ENCODE measurements at regions not wholly inside any gene's neighbourhood (a gene's known extent, or its start where the extent isn't known, plus 50 kb on each side); places are given as distances from the start of the nearest gene placed in this dataset.
A peak's percentile ranks its signal among the peaks of the same experiment; 100 is the strongest.
"Not testable (repeated sequence)": the region's sequence is repeated elsewhere in the genome, so short reads cannot be mapped to it uniquely, and the experiment has no call there.

DNA sequence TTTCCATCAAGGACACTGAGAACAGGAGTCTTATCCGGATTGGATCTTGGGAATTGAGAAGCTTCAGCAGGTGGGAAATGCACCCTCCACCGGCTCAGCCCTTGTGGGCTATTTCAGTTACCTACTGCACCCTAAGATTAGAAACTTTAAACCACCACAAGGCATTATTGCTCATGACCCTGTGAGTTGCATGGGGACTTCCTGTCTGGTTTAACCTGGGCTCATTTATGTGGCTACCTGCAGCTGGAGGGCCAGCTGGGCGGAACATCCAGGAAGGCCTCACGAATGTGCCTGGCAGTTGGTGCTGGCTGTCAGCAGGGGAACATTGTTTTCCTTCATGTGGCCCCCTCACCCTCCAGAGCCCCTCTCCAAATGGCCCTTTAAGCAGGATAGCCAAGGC is 164.1 kb downstream of the DEFB131A start:
- Histone ChIP-seq H3K9me3 (replicated peaks in 1 of 11) (no peaks in the 10 kb centered on the region), H3K36me3 (no peaks in the 10 kb centered on the region), H3K4me3 (no peak overlapping the region), H3K27ac (0 out of 22 replicates have a peak overlapping the region, but pooled peaks of 1 of the 11 experiments have one; percentile 14), H4K20me1 (no peaks in the 10 kb centered on the region), H3K4me2 (peak overlapping the region in 6 of 11 experiments; percentile 22 to 56 (median 50); a peak in 12 of 22 replicates), H3K4me1 (peaks cover 0 to 17% (median 12%) of the 10 kb centered on the region in 10 experiments; a peak in 12 of 20 replicates), H3K9ac (no peak overlapping the region), H3K27me3 (no peaks in the 10 kb centered on the region)
- no peak for TF ChIP-seq Cebpa-rat (IDR thresholded peaks at IDR 0.05)

DNA sequence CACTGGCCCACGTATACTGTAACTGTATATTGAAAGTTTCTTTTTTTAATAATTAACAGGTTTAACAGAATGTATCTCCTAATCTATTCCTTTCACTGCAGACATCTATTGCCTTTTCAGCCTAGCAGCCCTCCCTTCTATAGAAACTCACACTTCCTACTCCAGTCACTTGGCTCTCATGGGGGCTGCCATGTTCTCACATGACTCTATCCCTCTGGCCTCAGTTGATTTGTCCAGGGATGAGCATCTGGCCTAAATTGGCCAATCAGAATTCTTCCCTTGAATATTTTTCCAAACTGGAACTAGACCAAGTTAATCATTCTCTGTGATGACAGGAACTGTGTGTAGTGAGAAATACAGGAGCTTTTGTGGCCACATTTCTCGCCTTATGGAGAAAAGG is 166.1 kb downstream of the DEFB131A start:
- H3K4me2 ChIP-seq = not testable (repeated sequence)

DNA sequence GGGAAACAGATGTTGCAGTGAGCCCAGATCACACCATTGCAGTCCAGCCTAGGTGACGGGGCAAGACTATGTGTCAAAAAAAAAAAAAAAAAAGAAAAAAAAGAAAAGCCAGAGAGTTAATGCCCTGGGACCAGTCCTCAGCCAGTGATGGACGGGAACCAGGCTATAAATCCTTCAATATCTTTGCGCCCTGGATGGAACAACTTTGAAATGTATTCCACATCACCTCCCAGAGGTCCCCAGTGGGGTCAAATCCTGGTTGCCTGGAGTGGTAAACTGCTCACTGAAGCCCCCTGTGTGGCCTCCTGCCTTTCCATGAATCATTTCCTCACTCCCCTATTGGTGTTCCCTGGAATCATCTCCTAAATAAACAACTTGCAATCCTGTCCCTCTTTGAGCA is 166.9 kb downstream of the DEFB131A start:
- TF ChIP-seq Cebpa-rat (IDR thresholded peaks at IDR 0.05) = no peak
- Histone ChIP-seq H4K20me1 (no peaks in the 10 kb centered on the region), H3K4me2 (no peak overlapping the region), H3K4me1 (peaks cover 0 to 9% (median 6%) of the 10 kb centered on the region in 10 experiments; a peak in 11 of 20 replicates), H3K27ac (no peak overlapping the region), H3K4me3 (no peak overlapping the region), H3K27me3 (no peaks in the 10 kb centered on the region), H3K9ac (no peak overlapping the region), H3K9me3 (replicated peaks in 1 of 11) (no peaks in the 10 kb centered on the region), H3K36me3 (no peaks in the 10 kb centered on the region)

More for the DNA sequence above, 166.1 kb downstream of the DEFB131A start:
- not testable (repeated sequence) for H3K9ac ChIP-seq; H3K27ac ChIP-seq; H3K4me1 ChIP-seq; H4K20me1 ChIP-seq; H3K4me3 ChIP-seq; H3K27me3 ChIP-seq; H3K36me3 ChIP-seq; H3K9me3 ChIP-seq (replicated peaks in 1 of 11)

DNA sequence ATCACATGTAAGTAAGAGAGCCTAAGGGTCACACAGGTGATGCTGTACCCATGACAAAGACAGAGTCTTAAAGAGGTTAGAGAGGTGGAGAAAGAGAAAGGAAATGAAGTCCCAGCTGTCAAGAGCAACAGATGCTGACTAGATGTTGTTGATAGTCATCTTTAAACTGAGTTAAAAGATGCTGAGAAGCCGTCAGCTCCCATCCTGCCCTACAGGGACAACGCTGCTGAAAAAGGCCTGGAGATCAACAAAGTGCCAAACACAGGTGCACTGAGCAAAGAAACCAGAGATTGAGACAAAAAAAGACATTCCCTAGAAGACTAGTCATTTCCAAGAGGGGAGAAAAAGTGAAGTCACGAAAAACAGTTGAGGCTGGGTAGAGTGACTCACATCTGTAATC is 145.0 kb upstream of the DRD5 start:
- H3K36me3 ChIP-seq; H4K20me1 ChIP-seq; H3K27me3 ChIP-seq; H3K4me2 ChIP-seq; H3K4me3 ChIP-seq; H3K9ac ChIP-seq; H3K27ac ChIP-seq; H3K4me1 ChIP-seq; H3K9me3 ChIP-seq (replicated peaks in 1 of 11): not testable (repeated sequence)

DNA sequence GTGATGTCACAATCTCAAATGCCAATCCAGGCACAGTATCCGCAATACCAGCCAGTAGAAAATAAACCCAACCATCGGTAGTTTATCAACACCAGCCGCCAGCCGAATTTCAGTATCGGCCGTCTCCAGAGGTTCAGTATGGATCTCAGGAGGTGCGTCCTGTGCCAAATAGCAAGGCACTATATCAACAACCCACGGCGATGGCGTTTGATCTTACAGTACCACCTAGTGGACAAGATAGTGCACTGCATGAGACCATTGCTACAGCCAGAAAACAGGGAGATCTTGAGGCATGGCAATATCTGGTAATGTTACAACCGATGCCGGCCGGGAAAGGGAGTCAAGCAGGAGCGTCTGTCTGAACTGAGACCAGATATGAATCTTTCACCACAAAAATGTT is 121.8 kb upstream of the DRD5 start:
- H3K4me3 ChIP-seq; H3K4me2 ChIP-seq; H3K27me3 ChIP-seq; H3K9ac ChIP-seq; H3K4me1 ChIP-seq; H3K9me3 ChIP-seq (replicated peaks in 1 of 11); H3K27ac ChIP-seq; H4K20me1 ChIP-seq; H3K36me3 ChIP-seq: not testable (repeated sequence)

DNA sequence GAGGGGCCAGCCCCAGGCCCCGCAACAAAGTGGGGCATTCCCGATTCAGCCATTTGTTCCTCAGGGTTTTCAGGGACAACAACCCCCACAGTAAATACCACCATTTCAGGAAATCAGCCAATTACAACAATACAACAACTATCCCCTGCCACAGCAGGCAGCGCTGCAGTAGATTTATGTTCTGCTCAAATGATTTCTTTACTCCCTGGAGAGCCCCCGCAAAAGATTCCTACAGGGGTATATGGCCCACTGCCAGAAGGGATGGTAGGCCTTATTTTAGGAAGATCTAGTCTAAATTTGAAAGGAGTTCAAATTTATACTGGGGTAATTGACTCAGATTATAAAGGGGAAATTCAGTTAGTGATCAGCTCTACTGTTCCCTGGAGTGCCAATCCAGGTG is 120.5 kb upstream of the DRD5 start:
- not testable (repeated sequence) for H3K36me3 ChIP-seq; H3K4me1 ChIP-seq; H4K20me1 ChIP-seq; H3K9me3 ChIP-seq (replicated peaks in 1 of 11); H3K27ac ChIP-seq; H3K9ac ChIP-seq; H3K4me3 ChIP-seq; H3K27me3 ChIP-seq
- peak overlapping the region in 1 of 11 experiments; percentile 39; a peak in 1 of 22 replicates for H3K4me2 ChIP-seq

DNA sequence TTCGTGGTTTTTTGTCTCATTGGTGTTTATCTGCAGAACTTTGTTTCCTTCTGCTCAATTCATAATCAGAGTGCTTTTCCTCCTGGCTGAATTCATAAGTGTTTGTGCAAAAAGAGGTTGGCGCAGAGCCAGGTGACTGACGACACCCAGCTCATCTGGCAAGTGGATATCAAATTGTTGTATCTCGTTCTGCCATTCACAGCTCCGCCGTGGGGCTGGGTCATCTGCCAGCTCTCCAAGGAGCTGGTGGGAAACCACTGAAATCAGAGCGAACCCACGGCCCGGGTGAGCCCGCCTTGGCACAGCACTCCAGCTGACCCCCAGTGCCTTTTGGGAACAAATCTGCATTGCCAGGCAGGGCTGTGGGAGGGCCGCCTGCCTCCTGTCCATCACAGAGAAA is 110.7 kb upstream of the DRD5 start:
- H3K27me3 ChIP-seq, H4K20me1 ChIP-seq: not testable (repeated sequence)

DNA sequence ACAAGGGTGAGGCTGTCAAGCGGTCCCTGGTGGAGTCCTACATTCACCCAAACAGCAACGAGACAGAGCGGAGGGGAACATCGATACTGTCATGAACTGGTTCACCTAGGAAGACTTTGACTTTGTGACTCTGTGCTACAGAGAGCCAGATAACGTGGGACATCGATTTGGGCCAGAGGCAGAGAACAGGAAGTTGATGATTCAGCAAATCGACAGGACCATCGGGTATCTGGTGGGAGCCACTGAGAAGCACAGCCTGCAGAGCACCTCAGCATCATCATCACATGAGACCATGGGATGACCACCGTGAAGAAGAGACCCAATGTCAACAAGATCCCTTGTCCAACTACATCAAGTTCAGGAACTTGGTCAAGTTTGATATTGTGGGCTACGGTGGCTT is 104.1 kb upstream of the DRD5 start:
- not testable (repeated sequence) for H3K27ac ChIP-seq, H3K27me3 ChIP-seq, H3K4me3 ChIP-seq

More for the DNA sequence above, 110.7 kb upstream of the DRD5 start:
- not testable (repeated sequence) for H3K4me1 ChIP-seq; H3K9me3 ChIP-seq (replicated peaks in 1 of 11); H3K9ac ChIP-seq; H3K4me3 ChIP-seq; H3K27ac ChIP-seq; H3K36me3 ChIP-seq
- peak overlapping the region in 2 of 11 experiments; percentile 11 to 23; a peak in 2 of 22 replicates for H3K4me2 ChIP-seq

DNA sequence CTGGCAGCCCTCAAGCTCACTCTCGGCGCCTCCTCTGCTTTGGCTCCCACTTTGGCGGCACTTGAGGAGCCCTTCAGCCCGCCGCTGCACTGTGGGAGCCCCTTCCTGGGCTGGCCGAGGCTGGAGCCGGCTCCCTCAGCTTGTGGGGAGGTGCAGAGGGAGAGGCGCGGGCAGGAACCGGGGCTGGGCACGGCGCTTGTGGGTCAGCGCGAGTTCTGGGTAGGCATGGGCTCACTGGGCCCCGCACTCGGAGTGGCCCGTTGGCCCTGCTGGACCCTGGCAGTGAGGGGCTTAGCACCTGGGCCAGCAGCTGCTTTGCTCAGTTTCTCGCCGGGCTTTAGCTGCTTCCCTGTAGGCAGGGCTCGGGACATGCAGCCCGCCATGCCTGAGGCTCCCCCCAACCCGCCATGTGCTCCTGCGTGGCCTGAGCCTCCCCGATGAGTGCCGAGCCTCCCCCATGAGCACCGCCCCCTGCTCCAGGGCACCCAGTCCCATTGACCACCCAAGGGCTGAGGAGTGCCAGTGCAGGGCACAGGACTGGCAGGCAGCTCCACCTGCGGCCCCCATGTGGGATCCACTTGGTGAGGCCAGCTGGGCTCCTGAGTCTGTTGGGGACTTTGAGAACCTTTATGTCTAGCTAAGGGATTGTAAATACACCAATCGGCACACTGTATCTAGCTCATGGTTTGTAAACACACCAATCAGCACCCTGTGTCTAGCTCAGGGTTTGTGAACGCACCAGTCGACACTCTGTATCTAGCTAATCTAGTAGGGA is 101.5 kb upstream of the DRD5 start:
- H3K4me3 ChIP-seq = no peak overlapping the region
- H3K36me3 ChIP-seq = no peaks in the 10 kb centered on the region
- no peak overlapping the region for H3K9ac ChIP-seq
- H3K4me1 ChIP-seq = no peaks in the 10 kb centered on the region
- no peaks in the 10 kb centered on the region for H3K27me3 ChIP-seq
- no peak overlapping the region for H3K4me2 ChIP-seq
- H4K20me1 ChIP-seq = no peaks in the 10 kb centered on the region
- H3K27ac ChIP-seq = no peak overlapping the region
- H3K9me3 ChIP-seq (replicated peaks in 1 of 11) = peaks cover 0 to 13% (median 5%) of the 10 kb centered on the region in 11 experiments; a peak in 7 of 22 replicates
- no peak for TF ChIP-seq Cebpa-rat (IDR thresholded peaks at IDR 0.05)

More for the DNA sequence above, 104.1 kb upstream of the DRD5 start:
- not testable (repeated sequence) for H4K20me1 ChIP-seq, H3K9ac ChIP-seq, H3K36me3 ChIP-seq, H3K4me2 ChIP-seq, H3K4me1 ChIP-seq
- peaks cover 0 to 13% (median 5%) of the 10 kb centered on the region in 11 experiments; a peak in 7 of 22 replicates for H3K9me3 ChIP-seq (replicated peaks in 1 of 11)

DNA sequence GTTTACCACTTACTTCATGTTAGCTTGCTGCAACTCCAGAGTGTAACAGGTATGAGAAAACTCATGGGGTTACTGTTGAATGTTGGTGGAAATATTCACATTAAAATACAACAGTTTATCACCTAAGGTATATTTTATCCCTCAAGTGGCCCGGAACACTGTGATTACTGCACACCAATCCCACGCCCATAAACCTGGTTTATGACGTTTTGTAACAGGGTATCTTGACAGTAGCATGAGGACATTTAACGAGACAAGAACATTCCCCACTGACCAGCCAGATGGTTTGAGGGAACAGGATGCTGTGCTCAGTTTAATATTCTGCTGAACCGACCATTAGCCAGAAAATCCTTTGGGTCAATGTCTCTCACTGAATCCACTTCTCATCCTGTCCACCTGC is 98.3 kb upstream of the DRD5 start:
- not testable (repeated sequence) for H3K27me3 ChIP-seq

DNA sequence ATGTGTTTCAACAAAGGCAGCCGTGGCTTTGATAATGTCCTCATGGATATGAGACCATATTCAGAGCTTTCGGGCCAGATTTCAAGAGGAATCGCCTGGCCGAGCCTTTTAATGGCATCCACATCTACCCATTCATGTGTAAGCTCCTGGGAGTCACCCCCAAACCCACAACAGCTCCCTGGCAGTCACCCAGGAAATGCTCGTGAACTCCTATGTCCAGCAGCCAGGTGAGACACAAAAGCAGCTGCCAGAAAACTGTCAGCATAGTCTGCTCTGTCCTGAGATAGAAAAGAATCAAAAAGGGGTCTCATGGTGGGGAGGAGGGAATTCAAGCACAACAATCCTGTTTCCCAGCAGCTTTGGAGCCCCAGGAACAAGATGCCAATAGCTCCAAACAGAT is 96.4 kb upstream of the DRD5 start:
- not testable (repeated sequence) for H4K20me1 ChIP-seq; H3K4me3 ChIP-seq; H3K4me1 ChIP-seq; H3K9ac ChIP-seq; H3K27ac ChIP-seq; H3K27me3 ChIP-seq; H3K9me3 ChIP-seq (replicated peaks in 1 of 11); H3K36me3 ChIP-seq; H3K4me2 ChIP-seq

More for the DNA sequence above, 98.3 kb upstream of the DRD5 start:
- not testable (repeated sequence) for H3K4me1 ChIP-seq, H3K4me2 ChIP-seq, H3K36me3 ChIP-seq, H4K20me1 ChIP-seq, H3K9ac ChIP-seq, H3K27ac ChIP-seq, H3K4me3 ChIP-seq
- peaks cover 0 to 13% (median 5%) of the 10 kb centered on the region in 11 experiments; a peak in 7 of 22 replicates for H3K9me3 ChIP-seq (replicated peaks in 1 of 11)
